ENCODE measurements at regions not wholly inside any gene's neighbourhood (a gene's known extent, or its start where the extent isn't known, plus 50 kb on each side); places are given as distances from the start of the nearest gene placed in this dataset.

DNA sequence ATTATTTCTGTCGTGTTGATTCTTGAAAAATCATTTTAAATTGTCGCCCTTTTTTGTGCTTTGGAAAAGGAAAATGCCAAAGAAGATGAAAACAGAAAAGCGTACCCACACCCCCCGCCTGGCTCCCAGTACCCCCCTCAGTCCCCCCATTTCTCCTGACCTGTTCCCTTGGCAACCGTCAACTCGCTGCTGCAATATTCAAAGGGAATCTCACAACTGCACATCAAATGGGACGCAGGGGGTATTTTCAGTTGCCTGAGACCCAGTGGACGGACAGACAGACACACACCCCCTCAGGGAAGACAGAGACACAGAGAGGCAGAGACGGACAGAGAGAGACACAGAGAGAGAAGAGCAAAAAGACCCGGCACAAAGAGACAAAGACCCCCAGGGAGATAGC, 83.5 kb upstream of the PRR20G start:
- in situ Hi-C loops (cut with MboI; ENCODE audit: low pct_ligation_motif_present in 1 of 4, low pct_unique_long_range_greater_than_20kb in 1 of 4, low sequenced_read_pairs in 3 of 4), result no loop called here
- no peaks in the 10 kb centered on the region for H3K4me1 ChIP-seq
- no peak overlapping the region for H3K4me3 ChIP-seq
- H3K36me3 ChIP-seq, result no peaks in the 10 kb centered on the region
- H3K9me3 ChIP-seq, result no peaks in the 10 kb centered on the region
- no peak for TF ChIP-seq POLR2AphosphoS5 (IDR thresholded peaks at IDR 0.05)
- TF ChIP-seq EP300 (IDR thresholded peaks at IDR 0.05; ENCODE audit: low read depth), result no peak
- TF ChIP-seq, protein P1, sequence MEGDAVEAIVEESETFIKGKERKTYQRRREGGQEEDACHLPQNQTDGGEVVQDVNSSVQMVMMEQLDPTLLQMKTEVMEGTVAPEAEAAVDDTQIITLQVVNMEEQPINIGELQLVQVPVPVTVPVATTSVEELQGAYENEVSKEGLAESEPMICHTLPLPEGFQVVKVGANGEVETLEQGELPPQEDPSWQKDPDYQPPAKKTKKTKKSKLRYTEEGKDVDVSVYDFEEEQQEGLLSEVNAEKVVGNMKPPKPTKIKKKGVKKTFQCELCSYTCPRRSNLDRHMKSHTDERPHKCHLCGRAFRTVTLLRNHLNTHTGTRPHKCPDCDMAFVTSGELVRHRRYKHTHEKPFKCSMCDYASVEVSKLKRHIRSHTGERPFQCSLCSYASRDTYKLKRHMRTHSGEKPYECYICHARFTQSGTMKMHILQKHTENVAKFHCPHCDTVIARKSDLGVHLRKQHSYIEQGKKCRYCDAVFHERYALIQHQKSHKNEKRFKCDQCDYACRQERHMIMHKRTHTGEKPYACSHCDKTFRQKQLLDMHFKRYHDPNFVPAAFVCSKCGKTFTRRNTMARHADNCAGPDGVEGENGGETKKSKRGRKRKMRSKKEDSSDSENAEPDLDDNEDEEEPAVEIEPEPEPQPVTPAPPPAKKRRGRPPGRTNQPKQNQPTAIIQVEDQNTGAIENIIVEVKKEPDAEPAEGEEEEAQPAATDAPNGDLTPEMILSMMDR (IDR thresholded peaks at IDR 0.05), result no peak
- no peak for TF ChIP-seq POLR2A (IDR thresholded peaks at IDR 0.05)
- H3K27me3 ChIP-seq, result no peaks in the 10 kb centered on the region
- DNase-seq, result no peak
- 71 to 74% methylated on average over 10 of the region's 10 CpGs for WGBS, 2 donors (ENCODE audit: low coverage in 1 of 2)
- no peak overlapping the region for H3K27ac ChIP-seq
- intact Hi-C loops (cut with DNase I; ENCODE audit: low total_unique reads), result no loop called here

GRCh38 chr3:127370906-127371305, 83.1 kb upstream of the PRR20G start:
- Histone ChIP-seq H3K4me1 (no peaks in the 10 kb centered on the region), H3K36me3 (no peaks in the 10 kb centered on the region), H3K9me3 (no peaks in the 10 kb centered on the region), H3K27ac (no peak overlapping the region), H3K4me3 (no peak overlapping the region), H3K27me3 (no peaks in the 10 kb centered on the region)
- intact Hi-C loops (cut with DNase I; ENCODE audit: low total_unique reads) (no loop called here), in situ Hi-C loops (cut with MboI; ENCODE audit: low pct_ligation_motif_present in 1 of 4, low pct_unique_long_range_greater_than_20kb in 1 of 4, low sequenced_read_pairs in 3 of 4) (no loop called here)
- TF ChIP-seq POLR2A (IDR thresholded peaks at IDR 0.05) (no peak), EP300 (IDR thresholded peaks at IDR 0.05; ENCODE audit: low read depth) (no peak), POLR2AphosphoS5 (IDR thresholded peaks at IDR 0.05) (no peak)
- TF ChIP-seq, protein P1 (IDR thresholded peaks at IDR 0.05), result no peak
- DNase-seq, result no peak
- 44% methylated on average over 7 of the region's 9 CpGs; no CpG with 5 or more reads in 1 of the 2 donors for WGBS, 2 donors (ENCODE audit: low coverage in 1 of 2)

GRCh38 chr3:127369356-127369935, 81.6 kb upstream of the PRR20G start:
- intact Hi-C loops (cut with DNase I; ENCODE audit: low total_unique reads) (no loop called here), in situ Hi-C loops (cut with MboI; ENCODE audit: low pct_ligation_motif_present in 1 of 4, low pct_unique_long_range_greater_than_20kb in 1 of 4, low sequenced_read_pairs in 3 of 4) (no loop called here)
- H3K4me1 ChIP-seq, result no peaks in the 10 kb centered on the region
- no peak overlapping the region for H3K4me3 ChIP-seq
- H3K36me3 ChIP-seq, result no peaks in the 10 kb centered on the region
- DNase-seq, result no peak
- H3K9me3 ChIP-seq, result no peaks in the 10 kb centered on the region
- no peak overlapping the region for H3K27ac ChIP-seq
- no peak for TF ChIP-seq POLR2AphosphoS5 (IDR thresholded peaks at IDR 0.05)
- WGBS, 2 donors (ENCODE audit: low coverage in 1 of 2), result 20 to 49% methylated on average over 1 to 4 of the region's 4 CpGs
- H3K27me3 ChIP-seq, result peaks cover 5% of the 10 kb centered on the region

DNA sequence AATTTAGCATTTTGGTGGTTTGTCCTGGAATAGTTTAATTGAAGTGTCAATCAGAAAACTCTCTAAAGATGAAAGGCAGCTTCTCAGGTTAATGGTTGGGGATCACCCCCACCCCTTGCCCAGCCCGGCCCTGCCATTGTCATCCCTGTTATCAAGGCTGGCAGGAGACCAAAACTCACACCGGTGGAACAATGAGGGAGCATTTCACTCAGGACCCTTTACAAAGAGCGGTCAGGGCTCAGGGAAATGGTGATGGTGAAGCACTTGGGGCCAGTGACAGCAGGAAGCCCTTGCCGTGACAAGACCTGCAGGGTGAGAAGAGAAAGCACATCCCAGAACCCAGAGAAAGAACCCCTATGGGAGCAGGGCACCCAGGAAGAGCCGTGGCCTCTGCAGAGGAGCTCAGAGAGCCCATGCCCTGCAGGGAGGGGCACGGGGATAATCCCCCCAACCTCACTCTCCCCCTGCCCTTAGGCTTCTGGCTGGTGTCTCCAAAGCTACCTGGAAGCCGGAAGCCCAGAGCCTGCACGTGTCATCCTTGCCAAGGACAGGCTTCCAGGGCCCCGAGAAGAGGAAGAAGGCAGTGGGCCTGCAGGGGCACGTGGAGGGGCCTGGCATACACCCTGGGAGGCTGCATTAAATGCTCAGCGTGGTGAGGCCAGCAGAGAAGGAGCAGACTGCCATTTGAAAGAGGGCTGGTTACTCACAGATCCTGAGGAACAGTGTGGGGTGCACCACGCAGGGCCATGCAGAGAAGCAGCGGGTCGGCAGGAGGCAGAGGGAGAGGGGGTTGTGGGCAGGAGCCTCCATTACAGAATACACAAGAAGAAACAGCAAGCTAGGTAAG, 80.6 kb upstream of the PRR20G start:
- no peak overlapping the region for H3K27ac ChIP-seq
- no peak for DNase-seq
- no peaks in the 10 kb centered on the region for H3K36me3 ChIP-seq
- in situ Hi-C loops (cut with MboI; ENCODE audit: low pct_ligation_motif_present in 1 of 4, low pct_unique_long_range_greater_than_20kb in 1 of 4, low sequenced_read_pairs in 3 of 4) (no loop called here), intact Hi-C loops (cut with DNase I; ENCODE audit: low total_unique reads) (no loop called here)
- no peaks in the 10 kb centered on the region for H3K9me3 ChIP-seq
- 55 to 70% methylated on average over 2 to 14 of the region's 14 CpGs for WGBS, 2 donors (ENCODE audit: low coverage in 1 of 2)
- H3K4me3 ChIP-seq, result no peak overlapping the region
- peaks cover 6% of the 10 kb centered on the region for H3K27me3 ChIP-seq
- TF ChIP-seq, protein P1 (IDR thresholded peaks at IDR 0.05), result no peak
- TF ChIP-seq EP300 (IDR thresholded peaks at IDR 0.05; ENCODE audit: low read depth), result no peak
- no peak for TF ChIP-seq POLR2AphosphoS5 (IDR thresholded peaks at IDR 0.05)
- TF ChIP-seq POLR2A (IDR thresholded peaks at IDR 0.05), result no peak
- no peaks in the 10 kb centered on the region for H3K4me1 ChIP-seq
